NB4 (cell line): ENCODE measurements at regions not wholly inside any gene's neighbourhood (a gene's known extent, or its start where the extent isn't known, plus 50 kb on each side); places are given as distances from the start of the nearest gene placed in this dataset.

Experiments used
- CTCF ChIP-seq: IDR thresholded peaks from one replicate; pipeline ENCODE4 v1.5.1; 2012; ENCODE audit warnings: low read depth, low read length
- MAX ChIP-seq: IDR thresholded peaks from 2 replicates; pipeline ENCODE4 v1.6.1; 2011; ENCODE audit warnings: low read depth, low read length
- MYC ChIP-seq: IDR thresholded peaks from 2 replicates; pipeline ENCODE4 v1.6.1; 2011; ENCODE audit warnings: low read depth, low read length
- POLR2A ChIP-seq: IDR thresholded peaks from 2 replicates; pipeline ENCODE4 v1.6.1; 2011; ENCODE audit warnings: mild to moderate bottlenecking; ENCODE audit not compliant: insufficient read length; ENCODE audit errors: extremely low read depth

GRCh38 chr15:62269504-62269903 is 104.4 kb upstream of the C2CD4B start:
- TF ChIP-seq CTCF (no peak), POLR2A (no peak), MAX (no peak), MYC (no peak)
